Mucosa of descending colon (tissue), 3 donors: ENCODE measurements at regions not wholly inside any gene's neighbourhood (a gene's known extent, or its start where the extent isn't known, plus 50 kb on each side); places are given as distances from the start of the nearest gene placed in this dataset.

Experiments
- ATAC-seq: fragments of 200-7000 bp; cut with Tn5 transposase; one replicate; pipeline ENCODE4 v1.9.1; 2020; ENCODE audit warnings: mild to moderate bottlenecking, moderate library complexity
- DNase-seq, 3 donors: peaks; one replicate each; pipeline ENCODE4 v3.0.0-alpha.2; 2020
- H3K36me3 ChIP-seq: fragments of 200-600 bp; one replicate; pipeline ENCODE4 v1.8.0; 2021; ENCODE audit warnings: low read depth, mild to moderate bottlenecking
- H3K4me1 ChIP-seq: fragments of 200-600 bp; one replicate; pipeline ENCODE4 v1.8.0; 2021; ENCODE audit warnings: low read depth, mild to moderate bottlenecking
- H3K4me3 ChIP-seq: fragments of 200-600 bp; one replicate; pipeline ENCODE4 v1.8.0; 2021; ENCODE audit warnings: mild to moderate bottlenecking
- H3K9me3 ChIP-seq: fragments of 200-600 bp; one replicate; pipeline ENCODE4 v1.8.0; 2021; ENCODE audit warnings: mild to moderate bottlenecking
- CTCF ChIP-seq: fragments of 200-600 bp; IDR thresholded peaks from one replicate; pipeline ENCODE4 v1.8.0; 2022; ENCODE audit warnings: antibody characterized with exemption, mild to moderate bottlenecking
- intact Hi-C, 2 donors: fragments of 100-400 bp; cut with DNase I in 1 of 2; cut with micrococcal nuclease in 1 of 2; formaldehyde crosslinking; loops; one replicate each; pipeline versions ENCODE4 v1.11.0 to v1.11.1; 2022; cut with DNase I, micrococcal nuclease
- donor health status: DM: no; HTN: no; CAD: no; lungs with moderate emphysema.
- donor health status: DM: no; HTN: no; CAD: no.
- donor health status: DM: no; HTN: yes; CAD: no.

DNA sequence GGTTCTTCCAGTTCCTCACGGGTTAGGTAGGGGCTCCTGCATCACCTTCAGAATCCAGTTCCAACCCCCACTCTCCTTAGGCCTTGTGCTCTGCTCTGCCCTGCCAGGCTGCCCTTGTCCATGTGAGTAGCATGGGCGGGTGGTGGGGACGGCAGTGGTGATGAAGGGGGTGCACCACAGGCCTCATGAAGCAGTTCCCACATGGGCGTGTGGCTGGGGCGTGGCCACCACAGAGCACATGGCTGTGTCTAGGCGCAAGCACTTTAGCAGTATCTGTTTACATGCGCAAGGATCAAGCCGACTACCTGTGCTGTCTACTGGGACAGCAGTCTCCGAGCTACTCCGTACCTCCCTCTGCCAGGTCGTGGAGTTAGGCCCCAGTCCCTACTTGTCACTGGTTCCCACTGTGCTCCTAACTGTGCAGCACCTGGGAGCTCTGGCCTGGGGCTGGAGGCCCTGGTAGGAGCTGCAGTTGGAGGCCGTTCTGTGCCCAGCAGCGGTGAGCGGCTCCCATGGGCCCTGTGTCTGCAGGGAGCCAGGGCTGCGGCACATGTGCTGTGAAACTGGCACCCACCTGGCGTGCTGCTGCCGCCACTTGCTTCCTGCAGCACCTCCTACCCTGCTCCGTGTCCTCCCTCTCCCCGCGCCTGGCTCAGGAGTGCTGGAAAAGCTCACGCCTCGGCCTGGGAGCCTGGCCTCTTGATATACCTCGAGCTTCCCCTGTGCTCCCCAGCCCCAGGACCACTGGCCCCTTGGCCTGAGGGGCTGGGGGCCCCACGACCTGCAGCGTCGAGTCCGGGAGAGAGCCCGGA is 53.5 kb downstream of the PLXNA1 start:
- H3K9me3 ChIP-seq = no peaks in the 10 kb centered on the region
- ATAC-seq = peak; percentile 70
- no peaks in the 10 kb centered on the region for H3K36me3 ChIP-seq
- intact Hi-C loops = no loop called here
- TF ChIP-seq CTCF = no peak
- DNase-seq = peak; percentile 73 to 77 (median 77)
- H3K4me3 ChIP-seq = no peak overlapping the region
- peaks cover 29% of the 10 kb centered on the region for H3K4me1 ChIP-seq

GRCh38 chr3:127037021-127037400 is 54.1 kb downstream of the PLXNA1 start:
- ATAC-seq (no peak), DNase-seq (no peak)
- Histone ChIP-seq H3K4me1 (peaks cover 29% of the 10 kb centered on the region), H3K9me3 (no peaks in the 10 kb centered on the region), H3K4me3 (no peak overlapping the region), H3K36me3 (no peaks in the 10 kb centered on the region)
- intact Hi-C loops = no loop called here
- TF ChIP-seq CTCF = no peak

GRCh38 chr3:127037418-127037841 is 54.5 kb downstream of the PLXNA1 start:
- H3K4me3 ChIP-seq = no peak overlapping the region
- DNase-seq = peak; percentile 73 to 82 (median 81)
- no peaks in the 10 kb centered on the region for H3K36me3 ChIP-seq
- H3K4me1 ChIP-seq = peaks cover 29% of the 10 kb centered on the region
- intact Hi-C loops = no loop called here
- TF ChIP-seq CTCF = no peak
- no peaks in the 10 kb centered on the region for H3K9me3 ChIP-seq
- ATAC-seq = peak; percentile 79

GRCh38 chr3:127037971-127038446 is 55.1 kb downstream of the PLXNA1 start:
- TF ChIP-seq CTCF = no peak
- intact Hi-C loops = no loop called here
- DNase-seq (peak in 2 of 3 donors; percentile 33 to 51), ATAC-seq (no peak)
- Histone ChIP-seq H3K4me1 (peaks cover 29% of the 10 kb centered on the region), H3K9me3 (no peaks in the 10 kb centered on the region), H3K4me3 (no peak overlapping the region), H3K36me3 (no peaks in the 10 kb centered on the region)

DNA sequence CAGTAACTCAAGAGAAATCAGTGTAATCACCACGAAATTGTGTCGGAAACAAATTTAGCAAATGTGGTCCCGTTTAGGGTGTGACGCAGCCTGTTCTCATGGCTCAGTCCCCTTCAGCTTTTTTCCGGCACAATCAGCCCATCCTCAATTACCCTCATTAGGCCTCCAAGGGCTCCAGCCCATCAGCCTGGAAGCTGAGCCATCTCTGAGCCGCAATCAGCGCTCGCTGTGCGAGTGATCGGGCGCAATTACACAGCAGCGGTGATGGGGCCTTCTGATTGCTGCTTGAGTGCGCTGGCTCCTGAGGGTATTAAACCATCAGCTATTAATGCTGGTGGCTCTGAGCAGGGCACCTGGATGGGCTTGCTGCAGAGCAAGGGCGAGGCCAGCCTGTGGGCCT is 55.6 kb downstream of the PLXNA1 start:
- H3K9me3 ChIP-seq = no peaks in the 10 kb centered on the region
- no peak overlapping the region for H3K4me3 ChIP-seq
- ATAC-seq = no peak
- no peak for TF ChIP-seq CTCF
- no peaks in the 10 kb centered on the region for H3K36me3 ChIP-seq
- peaks cover 29% of the 10 kb centered on the region for H3K4me1 ChIP-seq
- DNase-seq = peak in 2 of 3 donors; percentile 15 to 37
- intact Hi-C loops = no loop called here
